C4-2B (cell line): ENCODE measurements at regions not wholly inside any gene's neighbourhood (a gene's known extent, or its start where the extent isn't known, plus 50 kb on each side); places are given as distances from the start of the nearest gene placed in this dataset.

ENCODE experiments used
- CTCF ChIP-seq: fragments of 450-650 bp; conservative IDR thresholded peaks from 2 replicates; pipeline ENCODE4 v1.5.1; 2017; ENCODE audit warnings: mild to moderate bottlenecking
- ZFX ChIP-seq: fragments of 450-650 bp; IDR thresholded peaks from 2 replicates; pipeline ENCODE4 v1.6.1; 2017

- peak; percentile 24 for TF ChIP-seq CTCF
- TF ChIP-seq ZFX, result no peak
Observed at GRCh38 chr15:96028620-96029019, 301.9 kb upstream of the NR2F2 start.
